GM12878 (cell line): ENCODE measurements at regions not wholly inside any gene's neighbourhood (a gene's known extent, or its start where the extent isn't known, plus 50 kb on each side); places are given as distances from the start of the nearest gene placed in this dataset.

Experiments
- ATAC-seq: fragments of 200-7000 bp; cut with Tn5 transposase; 3 replicates; pipeline ENCODE4 v1.9.1; 2020; ENCODE audit warnings: mild to moderate bottlenecking, moderate library complexity
- BruUV-seq: library from RNA; stranded (reverse); fragments of 400-500 nt; replicated peaks from 2 replicates; lab custom pipeline; 2021; lab: Mats Ljungman, UMichigan
- CTCF ChIA-PET: fragments of 300-600 bp; sonication (Branson Sonifier 250); formaldehyde crosslinking; extraction: SDS; loops from one replicate; lab custom pipeline; 2021; ENCODE audit warnings: inconsistent platforms; lab: Yijun Ruan, JAX
- POLR2A ChIA-PET: fragments of 350-600 bp; formaldehyde crosslinking; extraction: SDS; loops from one replicate; lab custom pipeline; 2021; ENCODE audit warnings: inconsistent platforms; lab: Charles Lee
- RAD21 ChIA-PET: fragments of 300-600 bp; sonication (Branson Sonifier 250); formaldehyde crosslinking; loops from one replicate; lab custom pipeline; 2023; ENCODE audit warnings: antibody characterized with exemption; ENCODE audit not compliant: unreplicated experiment; lab: Charles Lee
- SMC1A ChIA-PET: fragments of 300-600 bp; sonication (Branson Sonifier 250); formaldehyde crosslinking; loops from one replicate; lab custom pipeline; 2023; ENCODE audit not compliant: unreplicated experiment, uncharacterized antibody; lab: Charles Lee
- DNase-seq: peaks from one replicate; pipeline ENCODE4 v3.0.0-alpha.2; 2011; ENCODE audit warnings: low read depth, low spot score
- FAIRE-seq: peaks from 3 replicates; lab custom pipeline; 2011; peaks lifted over from hg19 to GRCh38; lab: Jason Lieb, UNC
- H2AFZ ChIP-seq: 2 replicates; pipeline ENCODE4 v1.6.0; 2011; ENCODE audit warnings: low read depth, low read length, control low read depth; ENCODE audit not compliant: control insufficient read depth
- H3K27ac ChIP-seq: 2 replicates; pipeline ENCODE4 v1.5.1; 2011; ENCODE audit warnings: control low read depth; ENCODE audit not compliant: control insufficient read depth, insufficient read depth
- H3K27me3 ChIP-seq, 2 experiments: replicated peaks in 1 of 2; 2 replicates each; pipeline versions ENCODE4 v1.6.0 to v1.6.1; 2011; ENCODE audit warnings: low read length in 1 of 2; ENCODE audit not compliant: control insufficient read depth in 2 of 2, insufficient read depth in 2 of 2
- H3K36me3 ChIP-seq, 2 experiments: 2 replicates each; pipeline ENCODE4 v1.5.1; 2011; ENCODE audit warnings: low read length in 1 of 2; ENCODE audit not compliant: control insufficient read depth in 2 of 2, insufficient read depth in 2 of 2
- H3K4me1 ChIP-seq: 2 replicates; pipeline ENCODE4 v1.6.1; 2011; ENCODE audit warnings: mild to moderate bottlenecking, low read length, moderate library complexity, mixed read lengths; ENCODE audit not compliant: control insufficient read depth, insufficient read depth
- H3K4me2 ChIP-seq: 2 replicates; pipeline ENCODE4 v1.6.0; 2011; ENCODE audit warnings: control low read depth; ENCODE audit not compliant: control insufficient read depth, insufficient read depth
- H3K4me3 ChIP-seq: fragments of 200-600 bp; sonication (generic); 2 replicates; pipeline ENCODE4 v1.5.1; 2016
- H3K79me2 ChIP-seq: 2 replicates; pipeline ENCODE4 v1.6.0; 2011; ENCODE audit warnings: low read length; ENCODE audit not compliant: control insufficient read depth, insufficient read depth
- H3K9ac ChIP-seq: 2 replicates; pipeline ENCODE4 v1.8.0; 2011; ENCODE audit warnings: low read length, control low read depth, mixed read lengths; ENCODE audit not compliant: control insufficient read depth, insufficient read depth
- H3K9me3 ChIP-seq: replicated peaks from 3 replicates; pipeline ENCODE4 v1.5.1; 2011; ENCODE audit warnings: mild to moderate bottlenecking, low read length; ENCODE audit not compliant: control insufficient read depth, insufficient read depth
- H4K20me1 ChIP-seq: 2 replicates; pipeline ENCODE4 v1.6.0; 2011; ENCODE audit not compliant: control insufficient read depth, insufficient read depth
- CREM ChIP-seq: IDR thresholded peaks from 2 replicates; pipeline ENCODE4 v1.6.1; 2014; ENCODE audit warnings: antibody characterized with exemption, low read depth
- JUNB ChIP-seq: IDR thresholded peaks from 2 replicates; pipeline ENCODE4 v1.6.1; 2016; ENCODE audit warnings: antibody characterized with exemption, mild to moderate bottlenecking
- MEF2A ChIP-seq: IDR thresholded peaks from 2 replicates; pipeline ENCODE4 v1.6.1; 2011; ENCODE audit warnings: low read depth, mild to moderate bottlenecking, low read length, moderate library complexity; ENCODE audit not compliant: insufficient read depth
- NFYB ChIP-seq: IDR thresholded peaks from 2 replicates; pipeline ENCODE4 v1.6.1; 2011; ENCODE audit warnings: low read depth, mild to moderate bottlenecking, low read length, improper control_type of control experiment, moderate library complexity; ENCODE audit not compliant: insufficient read depth
- POLR2A ChIP-seq: IDR thresholded peaks from 2 replicates; pipeline ENCODE4 v1.6.1; 2011; ENCODE audit warnings: low read depth, mild to moderate bottlenecking, low read length
- POLR2AphosphoS5 ChIP-seq: IDR thresholded peaks from 2 replicates; pipeline ENCODE4 v1.6.1; 2011; ENCODE audit warnings: mild to moderate bottlenecking, low read length, inconsistent platforms
- SMAD5 ChIP-seq: IDR thresholded peaks from 2 replicates; pipeline ENCODE4 v1.6.1; 2016; ENCODE audit warnings: antibody characterized with exemption, low read depth
- TAF1 ChIP-seq: IDR thresholded peaks from 2 replicates; pipeline ENCODE4 v1.6.1; 2011; ENCODE audit warnings: mild to moderate bottlenecking, low read depth, low read length, borderline replicate concordance
- ZBTB11 ChIP-seq: fragments of 450-650 bp; formaldehyde crosslinking; IDR thresholded peaks from 2 replicates; pipeline ENCODE4 v1.5.0; 2022; ENCODE audit warnings: mild to moderate bottlenecking, missing genetic modification characterization
- WGBS: methylation state at CpG from one replicate; pipeline ENCODE4 v1.1.6; 2016; ENCODE audit warnings: low lambda C conversion rate; ENCODE audit not compliant: insufficient replicate concordance, insufficient coverage; ENCODE audit errors: missing lambda C conversion rate; 5-methylcytosine and 5-hydroxymethylcytosine counted together
- in situ Hi-C: fragments of 300-500 bp; cut with MboI; formaldehyde crosslinking; loops from 9 replicates; pipeline ENCODE4 v1.14.3; 2018; ENCODE audit warnings: mixed read lengths
- intact Hi-C: fragments of 100-400 bp; cut with micrococcal nuclease; formaldehyde crosslinking; loops from one replicate; pipeline ENCODE4 v1.14.2; 2022; ENCODE audit not compliant: unreplicated experiment

- TSS peak; percentile 89 for BruUV-seq
- DNase-seq, result no peak
- POLR2A ChIA-PET, result interaction anchor here (0.6 to 3.6 kb wide), 4 partner anchors 13 to 73 kb away, joined by 3 to 18 read pairs (median 4); no protein-coding TSS in a partner anchor
- H3K4me3 ChIP-seq, result 0 out of 2 replicates have a peak overlapping the region, but pooled peaks have one; percentile 4
- peaks cover 21% of the 10 kb centered on the region for H3K79me2 ChIP-seq
- CTCF ChIA-PET, result interaction anchor here (1.0 kb wide), 1 partner anchor 37 kb away, joined by 3 read pairs; no protein-coding TSS in a partner anchor
- peaks cover 42% of the 10 kb centered on the region for H3K9me3 ChIP-seq
- RAD21 ChIA-PET, result interaction anchor here (0.9 to 2.7 kb wide), 5 partner anchors 11 to 78 kb away, joined by 3 to 14 read pairs (median 4); no protein-coding TSS in a partner anchor
- peak; percentile 87 for TF ChIP-seq POLR2AphosphoS5
- no peak for TF ChIP-seq TAF1
- TF ChIP-seq JUNB, result no peak
- peak; percentile 93; the same call in 1 of the 2 replicates for TF ChIP-seq SMAD5
- 0 out of 2 replicates have a peak, but pooled peaks have one; percentile 8 for TF ChIP-seq MEF2A
- TF ChIP-seq NFYB, result 0 out of 2 replicates have a peak, but pooled peaks have one; percentile 45
- peak; percentile 40; the same call in 1 of the 2 replicates for TF ChIP-seq CREM
- TF ChIP-seq ZBTB11 (CRISPR knock-in tag), result 0 out of 2 replicates have a peak, but pooled peaks have one; percentile 5
- TF ChIP-seq POLR2A, result peak; percentile 63
- TF ChIP-seq, all 136 proteins: peak for 7
- Histone ChIP-seq H3K4me2 (peak overlapping the region; percentile 73), H3K27ac (peak overlapping the region; percentile 83), H2AFZ (no peak overlapping the region; the same call in none of the 2 replicates), H3K4me1 (peaks cover 33% of the 10 kb centered on the region), H3K9ac (peak overlapping the region; percentile 36), H4K20me1 (no peaks in the 10 kb centered on the region), H3K27me3 (no peaks in the 10 kb centered on the region), H3K36me3 (no peaks in the 10 kb centered on the region)
- FAIRE-seq (no peak), ATAC-seq (peak; percentile 22)
- WGBS, result 54% methylated on average over 2 of the region's 2 CpGs
- in situ Hi-C loops, result loop anchor here (5.0 to 10.0 kb wide), 2 partner anchors 63 to 74 kb away; no protein-coding TSS in a partner anchor
- SMC1A ChIA-PET, result interaction anchor here (0.7 to 6.7 kb wide), 4 partner anchors 10 to 36 kb away, joined by 3 to 61 read pairs (median 10); no protein-coding TSS in a partner anchor
- intact Hi-C loops, result no loop called here
Measured at GRCh38 chr21:25501462-25501861, 105.8 kb downstream of the MRPL39 start.
